SK-N-SH (cell line): ENCODE measurements at regions not wholly inside any gene's neighbourhood (a gene's known extent, or its start where the extent isn't known, plus 50 kb on each side); places are given as distances from the start of the nearest gene placed in this dataset.

Experiments
- CTCF ChIA-PET: fragments of 300-600, 350-600 bp; formaldehyde crosslinking; extraction: SDS; loops from one replicate; lab custom pipeline; 2021; lab: Yijun Ruan, JAX
- POLR2A ChIA-PET: fragments of 350-600 bp; sonication (Branson Sonifier 250); formaldehyde crosslinking; extraction: SDS; loops from one replicate; lab custom pipeline; 2020; ENCODE audit warnings: antibody characterized with exemption, inconsistent platforms; lab: Yijun Ruan, JAX
- DNase-seq: peaks from one replicate; pipeline ENCODE4 v3.0.0; 2012
- H2AFZ ChIP-seq: fragments of 200-600 bp; sonication (generic); 2 replicates; pipeline ENCODE4 v1.8.1; 2016; ENCODE audit warnings: antibody characterized with exemption, mild to moderate bottlenecking, low read depth
- H3F3A ChIP-seq: fragments of 200-600 bp; sonication (generic); replicated peaks from 2 replicates; pipeline ENCODE3; 2016; ENCODE audit warnings: antibody characterized with exemption, mild to moderate bottlenecking; ENCODE audit not compliant: insufficient read depth
- H3K27ac ChIP-seq, 2 experiments: fragments of 200-500 bp in 1 of 2; fragments of 200-600 bp in 1 of 2; sonication (Bioruptor generic) in 1 of 2; sonication (generic), shearing (Covaris generic) in 1 of 2; 2 replicates each; pipeline versions ENCODE4 v1.5.1 to v1.6.1; 2014 to 2016; ENCODE audit warnings: low read depth in 2 of 2, inconsistent platforms in 1 of 2, low read length in 1 of 2, mild to moderate bottlenecking in 1 of 2, mixed read lengths in 1 of 2
- H3K27me3 ChIP-seq: fragments of 200-600 bp; sonication (generic), shearing (Covaris generic); 2 replicates; pipeline ENCODE4 v1.6.1; 2016; ENCODE audit warnings: mixed run types; ENCODE audit not compliant: insufficient read depth
- H3K36me3 ChIP-seq, 2 experiments: fragments of 200-500 bp in 1 of 2; fragments of 200-600 bp in 1 of 2; sonication (Bioruptor generic) in 1 of 2; sonication (generic) in 1 of 2; replicated peaks in 1 of 2; 2 replicates each; pipeline versions ENCODE3 to v1.5.1; 2014 to 2016; ENCODE audit warnings: low read length in 1 of 2, mild to moderate bottlenecking in 1 of 2; ENCODE audit not compliant: insufficient read depth in 2 of 2, control insufficient read depth in 1 of 2
- H3K4me1 ChIP-seq, 2 experiments: fragments of 200-500 bp in 1 of 2; fragments of 200-600 bp in 1 of 2; sonication (Bioruptor generic) in 1 of 2; sonication (generic), shearing (Covaris generic) in 1 of 2; 2 replicates each; pipeline versions ENCODE4 v1.5.1 to v1.6.1; 2014 to 2016; ENCODE audit warnings: low read depth in 1 of 2, low read length in 1 of 2, mixed run types in 1 of 2; ENCODE audit not compliant: insufficient read depth in 2 of 2, control insufficient read depth in 1 of 2
- H3K4me2 ChIP-seq: fragments of 200-600 bp; sonication (generic), shearing (Covaris generic); 2 replicates; pipeline ENCODE4 v1.6.1; 2017; ENCODE audit warnings: mixed run types
- H3K4me3 ChIP-seq, 2 experiments: fragments of 200-500 bp in 1 of 2; fragments of 200-600 bp in 1 of 2; sonication (Bioruptor generic) in 1 of 2; sonication (generic), shearing (Covaris generic) in 1 of 2; 2 replicates each; pipeline versions ENCODE4 v1.5.1 to v1.8.1; 2014 to 2016; ENCODE audit warnings: low read depth in 2 of 2, inconsistent platforms in 1 of 2, low read length in 1 of 2, mild to moderate bottlenecking in 1 of 2, mixed read lengths in 1 of 2, moderate library complexity in 1 of 2
- H3K79me2 ChIP-seq: fragments of 200-600 bp; sonication (generic); 2 replicates; pipeline ENCODE4 v1.8.1; 2017; ENCODE audit warnings: mild to moderate bottlenecking; ENCODE audit not compliant: insufficient read depth
- H3K9ac ChIP-seq: fragments of 200-600 bp; sonication (generic); 2 replicates; pipeline ENCODE4 v1.6.1; 2017; ENCODE audit warnings: mixed run types
- H3K9me2 ChIP-seq: fragments of 200-600 bp; sonication (generic); 2 replicates; pipeline ENCODE4 v1.6.1; 2017; ENCODE audit warnings: mixed run types
- H3K9me3 ChIP-seq: fragments of 200-600 bp; sonication (generic); 2 replicates; pipeline ENCODE4 v1.6.1; 2017; ENCODE audit warnings: mixed run types, mild to moderate bottlenecking, moderate library complexity
- H4K20me1 ChIP-seq: fragments of 200-600 bp; sonication (generic); 2 replicates; pipeline ENCODE4 v1.6.1; 2017; ENCODE audit warnings: mild to moderate bottlenecking, mixed run types; ENCODE audit not compliant: insufficient read depth
- CTCF ChIP-seq: fragments of 200-600 bp; sonication (generic); IDR thresholded peaks from 2 replicates; pipeline ENCODE4 v1.6.1; 2017; ENCODE audit warnings: antibody characterized with exemption, mild to moderate bottlenecking, moderate library complexity
- EP300 ChIP-seq, 2 experiments: IDR thresholded peaks; 2 replicates each; pipeline versions ENCODE4 v1.4.0 to v1.6.1; 2012; ENCODE audit warnings: borderline replicate concordance in 1 of 2, low read depth in 1 of 2, low read length in 1 of 2
- FOSL2 ChIP-seq: IDR thresholded peaks from 2 replicates; pipeline ENCODE4 v1.4.0; 2012; ENCODE audit warnings: low read depth, mild to moderate bottlenecking, moderate library complexity, borderline replicate concordance
- FOXJ3 ChIP-seq: sonication (generic); formaldehyde crosslinking; IDR thresholded peaks from 2 replicates; pipeline ENCODE4 v1.5.1; 2020; ENCODE audit warnings: mild to moderate bottlenecking, missing genetic modification reagents
- FOXM1 ChIP-seq: IDR thresholded peaks from 2 replicates; pipeline ENCODE4 v1.4.0; 2012; ENCODE audit warnings: low read depth, mild to moderate bottlenecking
- IRF3 ChIP-seq: fragments of 150-350 bp; IDR thresholded peaks from 2 replicates; pipeline ENCODE4 v1.6.1; 2016; ENCODE audit warnings: mild to moderate bottlenecking, low read depth, low read length
- JUND ChIP-seq: IDR thresholded peaks from 2 replicates; pipeline ENCODE4 v1.4.0; 2012
- MAX ChIP-seq: IDR thresholded peaks from 2 replicates; pipeline ENCODE4 v1.4.0; 2012; ENCODE audit warnings: low read depth
- MEF2A ChIP-seq: IDR thresholded peaks from 2 replicates; pipeline ENCODE4 v1.4.0; 2012; ENCODE audit warnings: low read depth, borderline replicate concordance
- MXI1 ChIP-seq: IDR thresholded peaks from 2 replicates; pipeline ENCODE4 v1.6.1; 2012; ENCODE audit warnings: mild to moderate bottlenecking, low read depth, low read length, improper control_type of control experiment
- NFIC ChIP-seq: IDR thresholded peaks from 2 replicates; pipeline ENCODE4 v1.4.0; 2012; ENCODE audit warnings: borderline replicate concordance
- PBX3 ChIP-seq: IDR thresholded peaks from 2 replicates; pipeline ENCODE4; 2012
- POLR2AphosphoS5 ChIP-seq: IDR thresholded peaks from 2 replicates; pipeline ENCODE4 v1.6.1; 2012; ENCODE audit warnings: low read depth, low read length
- RAD21 ChIP-seq: IDR thresholded peaks from 2 replicates; pipeline ENCODE4 v1.6.1; 2012; ENCODE audit warnings: mild to moderate bottlenecking, low read length
- RXRA ChIP-seq: IDR thresholded peaks from 2 replicates; pipeline ENCODE4 v1.4.0; 2012; ENCODE audit warnings: low read depth, mild to moderate bottlenecking, borderline replicate concordance
- SMC3 ChIP-seq: IDR thresholded peaks from 2 replicates; pipeline ENCODE4 v1.6.1; 2012; ENCODE audit warnings: low read depth, low read length, improper control_type of control experiment
- TCF12 ChIP-seq: IDR thresholded peaks from 2 replicates; pipeline ENCODE4 v1.4.0; 2012
- USF2 ChIP-seq: fragments of 150-350 bp; IDR thresholded peaks from 2 replicates; pipeline ENCODE4 v1.6.1; 2017; ENCODE audit warnings: antibody characterized with exemption, low read length, low read depth, borderline replicate concordance
- YY1 ChIP-seq: IDR thresholded peaks from 2 replicates; pipeline ENCODE4 v1.4.0; 2012; ENCODE audit warnings: low read depth, mild to moderate bottlenecking
- WGBS: methylation state at CpG from one replicate; pipeline ENCODE4 v1.1.6; 2017; ENCODE audit warnings: low lambda C conversion rate; 5-methylcytosine and 5-hydroxymethylcytosine counted together

- POLR2A ChIA-PET: no interaction called here
- H3K9me2 ChIP-seq: no peaks in the 10 kb centered on the region; the same call in 1 of the 2 replicates
- no peaks in the 10 kb centered on the region for H3K9me3 ChIP-seq
- CTCF ChIA-PET: no interaction called here
- H3K27ac ChIP-seq: peak overlapping the region; percentile 47 to 49; a peak in 3 of 4 replicates
- no peaks in the 10 kb centered on the region for H3K27me3 ChIP-seq
- peak; percentile 27; the same call in 1 of the 2 replicates for TF ChIP-seq PBX3
- TF ChIP-seq YY1: peak; percentile 67; the same call in 1 of the 2 replicates
- TF ChIP-seq SMC3: no peak
- peak in 1 of 2 experiments; percentile 61; a peak in 1 of 4 replicates for TF ChIP-seq EP300 (IDR thresholded peaks at IDR 0.05; ENCODE audit: borderline replicate concordance in 1 of 2, low read depth in 1 of 2, low read length in 1 of 2)
- TF ChIP-seq FOSL2: peak; percentile 51; the same call in 1 of the 2 replicates
- TF ChIP-seq NFIC: peak; percentile 81
- no peak for TF ChIP-seq FOXM1
- TF ChIP-seq FOXJ3: no peak
- TF ChIP-seq IRF3: no peak
- TF ChIP-seq POLR2AphosphoS5: no peak
- no peak for TF ChIP-seq MXI1
- TF ChIP-seq TCF12: peak; percentile 62; the same call in 1 of the 2 replicates
- no peak for TF ChIP-seq CTCF
- peak; percentile 64 for TF ChIP-seq JUND
- peak; percentile 32; the same call in 1 of the 2 replicates for TF ChIP-seq MAX
- TF ChIP-seq USF2: no peak
- no peak for TF ChIP-seq MEF2A
- no peak for TF ChIP-seq RAD21
- TF ChIP-seq RXRA: peak; percentile 27; the same call in 1 of the 2 replicates
- no peak overlapping the region for H3K4me2 ChIP-seq
- no peaks in the 10 kb centered on the region for H3K79me2 ChIP-seq
- 0% methylated on average over 1 of the region's 1 CpG for WGBS
- H3K4me1 ChIP-seq: peaks cover 0 to 8% of the 10 kb centered on the region in 2 experiments; a peak in 2 of 4 replicates
- H2AFZ ChIP-seq: peak overlapping the region; percentile 69; the same call in 1 of the 2 replicates
- no peaks in the 10 kb centered on the region for H3F3A ChIP-seq
- H4K20me1 ChIP-seq: no peaks in the 10 kb centered on the region
- no peaks in the 10 kb centered on the region for H3K36me3 ChIP-seq
- no peak overlapping the region for H3K9ac ChIP-seq
- H3K4me3 ChIP-seq: no peak overlapping the region
- DNase-seq: no peak
Observed at GRCh38 chr5:13591621-13592020, 352.9 kb downstream of the DNAH5 start.
